ENCODE measurements at regions not wholly inside any gene's neighbourhood (a gene's known extent, or its start where the extent isn't known, plus 50 kb on each side); places are given as distances from the start of the nearest gene placed in this dataset.

DNA sequence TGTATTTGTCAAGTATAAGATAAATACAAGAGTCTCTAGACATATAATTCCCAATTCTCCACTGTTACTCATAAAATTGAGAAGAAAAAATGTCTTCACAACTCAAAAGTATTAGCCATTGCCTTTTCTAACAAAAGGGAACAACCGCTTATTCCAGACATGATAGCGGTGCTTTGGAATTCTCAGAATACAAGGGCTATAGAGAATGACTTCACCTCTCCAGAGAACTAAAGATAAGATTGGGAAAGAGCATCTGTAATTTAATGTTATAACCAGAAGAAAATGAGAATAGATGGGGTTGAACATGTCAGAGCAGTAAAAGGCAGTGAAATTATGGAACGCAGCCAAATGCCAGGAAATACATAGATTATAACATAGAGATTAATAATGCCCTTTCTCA, 730.8 kb downstream of the C6orf118 start:
- Histone ChIP-seq H3K36me3 (no peaks in the 10 kb centered on the region), H3K27ac (no peak overlapping the region), H3K4me1 (no peaks in the 10 kb centered on the region), H3K9me3 (no peaks in the 10 kb centered on the region), H3K4me3 (no peak overlapping the region), H3K27me3 (no peaks in the 10 kb centered on the region)
- TF ChIP-seq EP300 (IDR thresholded peaks at IDR 0.05; ENCODE audit: low read depth) (no peak), POLR2AphosphoS5 (IDR thresholded peaks at IDR 0.05) (no peak), POLR2A (IDR thresholded peaks at IDR 0.05) (no peak)
- TF ChIP-seq, protein P1, sequence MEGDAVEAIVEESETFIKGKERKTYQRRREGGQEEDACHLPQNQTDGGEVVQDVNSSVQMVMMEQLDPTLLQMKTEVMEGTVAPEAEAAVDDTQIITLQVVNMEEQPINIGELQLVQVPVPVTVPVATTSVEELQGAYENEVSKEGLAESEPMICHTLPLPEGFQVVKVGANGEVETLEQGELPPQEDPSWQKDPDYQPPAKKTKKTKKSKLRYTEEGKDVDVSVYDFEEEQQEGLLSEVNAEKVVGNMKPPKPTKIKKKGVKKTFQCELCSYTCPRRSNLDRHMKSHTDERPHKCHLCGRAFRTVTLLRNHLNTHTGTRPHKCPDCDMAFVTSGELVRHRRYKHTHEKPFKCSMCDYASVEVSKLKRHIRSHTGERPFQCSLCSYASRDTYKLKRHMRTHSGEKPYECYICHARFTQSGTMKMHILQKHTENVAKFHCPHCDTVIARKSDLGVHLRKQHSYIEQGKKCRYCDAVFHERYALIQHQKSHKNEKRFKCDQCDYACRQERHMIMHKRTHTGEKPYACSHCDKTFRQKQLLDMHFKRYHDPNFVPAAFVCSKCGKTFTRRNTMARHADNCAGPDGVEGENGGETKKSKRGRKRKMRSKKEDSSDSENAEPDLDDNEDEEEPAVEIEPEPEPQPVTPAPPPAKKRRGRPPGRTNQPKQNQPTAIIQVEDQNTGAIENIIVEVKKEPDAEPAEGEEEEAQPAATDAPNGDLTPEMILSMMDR (IDR thresholded peaks at IDR 0.05) = no peak
- intact Hi-C loops (cut with DNase I; ENCODE audit: low total_unique reads) = no loop called here
- in situ Hi-C loops (cut with MboI; ENCODE audit: low pct_ligation_motif_present in 1 of 4, low pct_unique_long_range_greater_than_20kb in 1 of 4, low sequenced_read_pairs in 3 of 4) = no loop called here
- WGBS, 2 donors (ENCODE audit: low coverage in 1 of 2) = 62 to 64% methylated on average over 3 of the region's 3 CpGs
- no peak for DNase-seq

DNA sequence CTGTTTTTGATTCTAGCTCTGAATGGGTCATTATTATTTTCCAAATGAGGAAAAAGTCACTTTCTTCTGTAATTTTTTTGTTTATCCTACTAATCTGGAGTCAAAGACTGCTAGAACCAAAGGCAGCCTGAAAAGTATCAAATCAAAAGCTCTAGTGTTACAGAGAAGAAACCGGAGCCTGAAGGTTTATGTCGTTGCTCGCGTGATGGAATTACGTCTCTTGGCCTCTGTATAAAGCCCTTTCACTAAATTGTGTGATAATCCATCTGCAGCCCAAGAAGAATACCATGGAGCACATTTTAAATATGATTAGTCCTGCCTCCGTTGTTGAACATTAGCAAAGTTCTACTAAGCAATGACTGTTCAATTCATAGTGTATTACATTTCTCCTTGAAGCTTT, 738.6 kb downstream of the C6orf118 start:
- no peak for DNase-seq
- no peaks in the 10 kb centered on the region for H3K36me3 ChIP-seq
- no peak overlapping the region for H3K4me3 ChIP-seq
- H3K27me3 ChIP-seq = no peaks in the 10 kb centered on the region
- no peaks in the 10 kb centered on the region for H3K4me1 ChIP-seq
- TF ChIP-seq, protein P1 (IDR thresholded peaks at IDR 0.05) = no peak
- TF ChIP-seq EP300 (IDR thresholded peaks at IDR 0.05; ENCODE audit: low read depth) = no peak
- no peak for TF ChIP-seq POLR2A (IDR thresholded peaks at IDR 0.05)
- no peak for TF ChIP-seq POLR2AphosphoS5 (IDR thresholded peaks at IDR 0.05)
- intact Hi-C loops (cut with DNase I; ENCODE audit: low total_unique reads) = no loop called here
- no peak overlapping the region for H3K27ac ChIP-seq
- H3K9me3 ChIP-seq = peaks cover 0 to 3% of the 10 kb centered on the region in 2 donors
- in situ Hi-C loops (cut with MboI; ENCODE audit: low pct_ligation_motif_present in 1 of 4, low pct_unique_long_range_greater_than_20kb in 1 of 4, low sequenced_read_pairs in 3 of 4) = no loop called here
- WGBS, 2 donors (ENCODE audit: low coverage in 1 of 2) = 81 to 88% methylated on average over 6 of the region's 6 CpGs

DNA sequence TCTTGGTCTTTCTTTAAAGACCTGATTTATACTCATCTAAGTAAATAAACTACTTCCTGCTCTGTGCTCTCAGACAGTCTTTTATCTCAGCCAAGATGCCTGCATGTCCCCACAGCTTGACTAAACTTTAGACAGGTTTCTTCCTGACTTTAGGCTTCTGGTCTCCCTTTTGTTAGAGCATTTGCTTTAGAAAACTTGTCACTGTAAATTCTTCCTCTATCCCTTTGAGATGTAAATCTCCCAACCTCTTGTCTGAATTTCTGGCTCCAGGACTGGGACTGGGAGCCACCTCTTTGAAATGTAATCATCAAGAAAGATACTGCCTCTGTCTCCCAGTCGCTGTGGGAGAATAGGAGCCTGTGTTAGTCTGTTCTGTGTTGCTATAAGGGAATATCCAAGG, 739.9 kb downstream of the C6orf118 start:
- H3K27me3 ChIP-seq = no peaks in the 10 kb centered on the region
- 0 to 65% methylated on average over 1 of the region's 1 CpG for WGBS, 2 donors (ENCODE audit: low coverage in 1 of 2)
- in situ Hi-C loops (cut with MboI; ENCODE audit: low pct_ligation_motif_present in 1 of 4, low pct_unique_long_range_greater_than_20kb in 1 of 4, low sequenced_read_pairs in 3 of 4) = no loop called here
- TF ChIP-seq POLR2A (IDR thresholded peaks at IDR 0.05) (no peak), EP300 (IDR thresholded peaks at IDR 0.05; ENCODE audit: low read depth) (no peak), POLR2AphosphoS5 (IDR thresholded peaks at IDR 0.05) (no peak)
- TF ChIP-seq, protein P1 (IDR thresholded peaks at IDR 0.05) = no peak
- no peak for DNase-seq
- intact Hi-C loops (cut with DNase I; ENCODE audit: low total_unique reads) = no loop called here
- no peaks in the 10 kb centered on the region for H3K36me3 ChIP-seq
- H3K4me3 ChIP-seq = no peak overlapping the region
- H3K9me3 ChIP-seq = peaks cover 0 to 3% of the 10 kb centered on the region in 2 donors
- H3K27ac ChIP-seq = no peak overlapping the region
- no peaks in the 10 kb centered on the region for H3K4me1 ChIP-seq

DNA sequence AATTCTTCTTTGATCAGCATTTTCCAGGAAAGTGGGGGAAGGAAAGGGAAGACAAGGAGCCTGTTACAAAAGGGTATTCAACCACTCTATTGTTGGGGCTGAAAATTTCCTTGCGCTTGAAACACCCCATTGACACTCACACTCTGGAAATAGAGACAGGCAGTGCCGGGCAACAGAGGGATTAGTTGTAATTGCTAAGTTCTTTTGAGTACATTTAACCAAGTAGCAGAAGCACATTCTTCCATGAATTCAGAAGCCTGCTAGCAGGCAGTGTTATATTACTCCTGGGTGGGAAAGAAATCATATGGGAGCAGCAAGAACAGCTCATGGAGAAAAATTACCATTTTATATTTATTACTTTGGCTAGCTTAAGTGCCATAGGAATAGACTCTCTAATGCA, 745.5 kb downstream of the C6orf118 start:
- in situ Hi-C loops (cut with MboI; ENCODE audit: low pct_ligation_motif_present in 1 of 4, low pct_unique_long_range_greater_than_20kb in 1 of 4, low sequenced_read_pairs in 3 of 4) = no loop called here
- no peak for DNase-seq
- H3K27ac ChIP-seq = no peak overlapping the region
- 60 to 76% methylated on average over 2 of the region's 2 CpGs for WGBS, 2 donors (ENCODE audit: low coverage in 1 of 2)
- H3K36me3 ChIP-seq = no peaks in the 10 kb centered on the region
- intact Hi-C loops (cut with DNase I; ENCODE audit: low total_unique reads) = no loop called here
- no peaks in the 10 kb centered on the region for H3K4me1 ChIP-seq
- H3K9me3 ChIP-seq = peaks cover 7% of the 10 kb centered on the region in 2 donors
- no peaks in the 10 kb centered on the region for H3K27me3 ChIP-seq
- H3K4me3 ChIP-seq = no peak overlapping the region
- no peak for TF ChIP-seq EP300 (IDR thresholded peaks at IDR 0.05; ENCODE audit: low read depth)
- no peak for TF ChIP-seq POLR2AphosphoS5 (IDR thresholded peaks at IDR 0.05)
- TF ChIP-seq POLR2A (IDR thresholded peaks at IDR 0.05) = no peak
- TF ChIP-seq, protein P1 (IDR thresholded peaks at IDR 0.05) = no peak
